ENCODE measurements at regions not wholly inside any gene's neighbourhood (a gene's known extent, or its start where the extent isn't known, plus 50 kb on each side); places are given as distances from the start of the nearest gene placed in this dataset.

DNA sequence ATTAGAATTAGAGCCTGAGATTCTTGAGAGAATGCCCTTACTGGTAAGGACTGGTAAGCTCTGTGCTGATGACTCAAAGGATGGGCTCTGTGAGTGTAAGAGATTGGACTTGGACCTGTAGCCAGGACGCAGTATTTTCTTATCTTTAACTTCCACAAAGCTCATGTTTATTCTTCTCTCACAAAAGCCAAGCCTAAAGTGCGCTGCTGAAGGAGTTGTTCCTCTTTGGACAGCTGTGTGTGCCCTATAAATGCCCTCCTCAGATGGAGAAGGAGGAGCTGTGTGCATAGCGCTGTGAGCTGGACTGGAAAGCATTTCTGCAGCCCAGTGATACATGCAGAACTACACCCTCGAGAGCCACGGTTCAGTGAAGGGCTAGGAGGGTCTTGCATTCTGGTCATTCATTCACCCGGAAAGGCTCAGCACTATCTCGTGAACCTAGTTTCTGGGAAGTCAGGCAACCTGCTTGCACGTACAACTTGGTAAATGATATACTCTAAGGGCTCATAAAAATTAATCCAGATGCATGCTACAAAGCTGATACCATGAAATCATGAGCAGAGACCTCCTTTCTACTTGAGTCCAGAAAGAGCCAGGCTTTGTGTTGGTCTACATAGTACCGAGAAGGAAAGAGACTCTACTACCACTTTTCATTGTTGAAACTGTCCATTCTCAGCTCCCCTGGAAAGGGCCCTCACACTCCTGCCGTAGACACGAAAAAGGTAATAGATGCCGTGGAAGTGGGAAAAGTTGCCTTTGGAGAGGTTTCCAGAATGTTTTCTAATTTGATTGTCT is 103.0 kb upstream of the TBL1XR1 start:
- no peak for DNase-seq (ENCODE audit: low read depth in 3 of 3)

DNA sequence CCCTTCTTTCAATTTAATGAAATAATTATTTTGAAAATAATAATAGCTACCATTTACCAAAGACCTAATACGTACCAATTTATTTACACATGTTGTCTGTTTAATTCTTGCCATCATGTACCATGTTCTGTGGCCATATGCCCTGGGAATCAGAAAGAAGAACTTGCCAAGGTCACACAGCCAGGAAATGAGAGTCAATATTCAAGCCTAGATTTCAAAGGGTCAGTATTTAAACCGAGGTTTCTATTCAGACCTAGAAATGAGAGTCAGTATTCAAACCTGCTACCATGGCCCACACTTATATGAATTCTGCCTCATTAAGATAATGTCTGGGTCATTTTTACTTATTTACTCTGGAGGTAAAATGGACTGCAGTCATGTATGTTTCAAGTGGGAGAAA is 103.6 kb upstream of the TBL1XR1 start:
- no peak for DNase-seq (ENCODE audit: low read depth in 3 of 3)

DNA sequence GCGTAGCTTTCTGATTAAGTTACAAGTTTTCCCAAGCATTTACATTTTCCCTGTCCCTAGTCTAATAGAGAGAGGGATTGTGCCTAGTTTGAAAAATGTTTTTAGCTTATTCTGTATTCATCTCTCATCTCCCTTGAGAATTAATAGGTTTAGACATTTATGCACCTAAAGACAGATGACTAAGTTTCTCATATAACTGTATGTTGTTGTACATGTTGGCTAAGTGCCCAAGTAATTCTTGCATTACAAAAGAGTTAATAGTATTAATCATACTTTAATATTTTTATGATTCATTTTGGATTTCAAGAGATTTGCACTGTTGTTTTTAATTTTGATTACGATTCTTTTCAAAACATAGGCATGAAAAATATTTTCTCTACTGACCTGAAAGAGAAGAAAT is 109.0 kb upstream of the TBL1XR1 start:
- DNase-seq (ENCODE audit: low read depth in 3 of 3) = no peak

DNA sequence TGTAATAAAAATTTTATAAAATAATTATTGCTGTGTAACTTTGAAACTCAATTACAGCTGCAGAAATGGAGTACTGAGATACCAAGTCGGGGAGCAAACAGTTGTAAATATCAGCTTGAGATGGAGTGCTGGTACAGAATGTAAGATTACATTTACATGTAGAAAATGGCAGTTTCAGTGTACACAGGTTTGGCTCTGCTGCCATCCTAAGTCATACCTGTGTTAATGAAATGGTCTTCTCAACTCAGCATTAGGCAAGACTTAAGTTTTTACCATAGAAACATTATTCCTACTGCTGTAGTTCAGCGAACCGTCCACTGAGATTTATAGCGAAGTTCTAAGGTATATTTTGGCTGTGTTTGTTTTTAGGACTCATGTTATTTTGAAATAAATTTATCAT is 110.1 kb upstream of the TBL1XR1 start:
- no peak for DNase-seq (ENCODE audit: low read depth in 3 of 3)

DNA sequence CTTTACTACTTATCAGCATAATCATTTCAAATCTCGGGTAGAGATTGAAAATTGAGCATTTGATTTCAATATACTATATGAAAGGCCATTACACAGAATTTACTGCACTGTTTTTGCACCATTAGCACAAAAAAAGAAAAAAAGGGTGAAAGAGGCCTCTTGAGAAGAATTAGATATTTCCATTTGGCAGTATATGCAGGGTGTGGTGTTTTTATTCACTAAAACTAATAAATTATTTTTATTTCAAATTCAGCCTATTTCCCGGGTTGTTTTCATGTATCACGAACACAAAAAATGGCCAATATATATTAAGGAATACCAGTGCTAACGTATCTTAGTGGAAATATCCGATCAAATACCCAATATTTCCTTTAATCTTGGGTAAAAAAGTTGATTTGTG is 110.5 kb upstream of the TBL1XR1 start:
- DNase-seq (ENCODE audit: low read depth in 3 of 3) = no peak

DNA sequence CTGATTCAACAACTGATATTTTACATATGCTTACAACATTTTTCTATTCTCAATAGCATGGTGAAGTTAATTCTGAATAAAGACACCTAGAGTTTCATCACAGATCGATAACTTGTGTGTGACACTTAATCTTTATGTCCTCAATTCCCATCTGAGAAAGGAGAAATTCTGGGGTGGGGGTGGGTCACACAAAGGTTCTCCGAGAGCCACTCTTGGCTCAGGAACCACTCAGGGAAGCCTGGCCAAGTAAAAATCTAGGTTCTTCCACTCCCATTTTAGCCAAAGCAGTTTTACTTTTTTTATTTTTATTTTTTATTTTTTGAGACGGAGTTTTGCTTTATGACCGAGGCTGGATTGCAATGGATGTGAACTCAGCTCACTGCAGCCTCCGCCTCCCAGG is 111.0 kb upstream of the TBL1XR1 start:
- no peak for DNase-seq (ENCODE audit: low read depth in 3 of 3)

DNA sequence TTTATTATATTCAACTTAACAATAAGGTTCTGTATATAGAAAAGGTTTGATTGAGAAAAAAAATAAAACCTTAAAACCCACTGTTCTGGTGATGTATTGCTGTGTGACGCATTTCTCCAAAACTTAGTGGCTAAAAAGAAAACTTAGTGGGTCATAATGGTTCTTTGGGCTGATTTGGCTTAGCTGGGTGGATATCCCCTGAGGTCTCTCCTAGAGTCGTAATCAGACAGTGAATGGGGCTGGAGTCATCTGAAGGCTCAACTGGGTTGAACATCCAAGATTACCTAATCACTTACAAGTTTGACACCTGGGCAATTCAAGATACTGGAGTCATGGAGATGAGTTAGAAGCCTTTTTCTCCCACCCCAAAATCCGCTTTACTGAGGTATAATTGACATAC is 111.6 kb upstream of the TBL1XR1 start:
- no peak for DNase-seq (ENCODE audit: low read depth in 3 of 3)

DNA sequence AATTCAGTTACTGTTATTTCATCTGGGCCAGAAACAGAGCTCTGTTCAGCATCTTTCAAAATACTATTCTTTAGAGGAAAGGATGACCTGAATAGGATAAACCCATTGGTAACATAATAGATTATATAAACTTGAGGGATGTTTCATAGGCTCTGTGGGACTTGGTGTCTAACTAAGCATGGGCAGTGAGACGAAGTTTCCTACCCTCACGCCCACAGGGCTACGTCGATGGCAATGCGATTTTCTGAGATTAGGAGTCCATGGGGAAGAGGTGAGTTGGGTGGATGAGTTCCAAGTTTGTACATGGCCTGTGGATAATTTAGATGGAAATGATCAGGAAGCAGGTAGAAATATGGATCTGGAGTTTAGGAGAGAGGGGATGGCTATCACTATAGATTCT is 115.2 kb upstream of the TBL1XR1 start:
- no peak for DNase-seq (ENCODE audit: low read depth in 3 of 3)

DNA sequence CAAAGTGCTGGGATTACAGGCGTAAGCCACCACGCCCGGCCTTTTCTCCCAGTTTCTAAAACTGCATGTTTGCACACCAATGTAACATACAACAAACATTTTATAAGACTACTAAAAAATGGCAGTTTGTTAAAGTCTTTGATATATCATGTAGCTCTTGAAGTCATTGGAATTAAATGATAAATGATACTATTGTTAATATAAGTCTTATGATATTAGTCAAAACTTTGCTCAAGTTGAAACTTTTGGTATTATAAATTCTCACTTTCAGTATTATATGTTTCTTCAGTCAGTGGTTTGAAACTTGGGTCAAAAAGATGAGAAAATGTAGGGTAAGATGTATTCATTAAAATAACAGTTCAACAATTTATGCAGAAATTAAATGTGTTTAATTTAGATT is 117.6 kb upstream of the TBL1XR1 start:
- no peak for DNase-seq (ENCODE audit: low read depth in 3 of 3)

DNA sequence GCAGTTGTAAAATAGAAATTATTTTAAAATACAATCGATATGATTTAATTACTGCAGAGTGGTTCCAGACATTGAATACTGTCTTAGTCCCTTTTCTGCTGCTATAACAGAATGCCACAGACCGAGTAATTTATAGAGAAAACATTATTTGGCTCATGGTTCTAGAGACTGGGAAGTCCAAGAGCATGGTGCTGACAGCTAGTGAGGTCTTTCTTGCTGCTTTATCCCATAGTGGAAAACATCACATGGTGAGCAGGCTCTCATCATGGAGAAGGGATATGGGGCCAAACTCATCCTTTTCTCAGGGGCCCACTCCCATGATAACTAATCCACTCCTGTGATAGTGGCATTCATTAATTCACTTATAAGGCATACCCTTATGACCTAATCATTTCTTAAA is 120.0 kb upstream of the TBL1XR1 start:
- no peak for DNase-seq (ENCODE audit: low read depth in 3 of 3)

DNA sequence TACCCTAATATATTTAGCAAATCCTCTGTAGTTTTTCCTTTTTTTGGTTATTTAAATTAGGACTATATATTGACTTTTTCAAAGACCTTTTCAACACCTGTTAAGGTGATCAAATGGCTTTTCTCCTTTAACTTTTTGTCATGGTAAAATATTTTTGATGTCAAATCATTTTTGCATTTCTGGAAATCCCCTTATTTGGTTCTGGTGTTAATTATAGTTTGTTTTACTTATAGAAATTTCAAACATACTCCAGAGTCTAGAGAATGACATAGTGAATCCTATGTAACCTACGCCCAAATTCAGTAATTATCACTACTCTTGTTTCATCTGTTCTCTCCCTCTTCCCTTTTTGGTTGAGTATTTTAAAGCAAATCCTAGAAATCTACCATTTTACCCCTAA is 121.3 kb upstream of the TBL1XR1 start:
- DNase-seq (ENCODE audit: low read depth in 3 of 3) = no peak

DNA sequence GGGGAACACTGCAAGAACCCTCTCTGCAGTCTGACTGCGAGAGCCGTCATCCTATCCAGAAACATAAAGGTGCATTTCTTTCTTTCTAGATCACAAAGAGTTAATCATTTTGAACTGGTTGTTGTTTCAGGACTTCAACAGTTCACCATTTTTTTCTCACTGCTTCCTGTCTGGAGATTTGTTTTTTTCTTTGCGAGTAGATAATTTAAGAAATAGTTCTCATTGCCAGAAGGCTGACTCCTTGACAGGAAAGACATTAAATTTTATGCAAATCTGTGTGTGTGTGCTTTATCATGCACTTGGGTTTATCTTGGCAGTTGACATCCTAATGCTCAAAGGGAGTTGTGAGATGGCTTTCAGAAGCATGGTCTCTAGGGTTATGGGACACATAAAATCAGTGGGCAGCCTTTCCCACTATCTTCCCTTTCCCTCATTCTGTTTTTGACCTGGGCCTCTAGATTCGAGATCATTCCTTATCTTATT is 123.5 kb upstream of the TBL1XR1 start:
- no peak for DNase-seq (ENCODE audit: low read depth in 3 of 3)

DNA sequence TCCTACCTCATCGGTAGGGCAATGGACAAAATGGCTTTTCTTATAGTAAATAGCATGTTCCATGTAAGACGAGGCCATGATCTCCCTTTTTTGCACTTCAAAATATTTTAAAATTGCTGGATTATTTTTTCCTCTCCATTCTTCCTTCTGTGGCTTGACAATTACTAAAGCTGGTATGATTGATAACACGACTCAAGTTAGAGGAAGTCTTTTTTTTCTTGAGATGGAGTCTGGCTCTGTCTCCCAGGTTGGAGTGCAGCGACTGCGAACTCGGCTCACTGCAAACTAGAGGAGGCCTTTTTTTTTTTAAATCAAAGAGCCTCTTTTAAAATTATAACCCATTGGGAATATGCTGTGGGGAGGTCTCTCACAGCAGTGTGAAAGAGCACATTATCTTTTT is 124.5 kb upstream of the TBL1XR1 start:
- no peak for DNase-seq (ENCODE audit: low read depth in 3 of 3)

DNA sequence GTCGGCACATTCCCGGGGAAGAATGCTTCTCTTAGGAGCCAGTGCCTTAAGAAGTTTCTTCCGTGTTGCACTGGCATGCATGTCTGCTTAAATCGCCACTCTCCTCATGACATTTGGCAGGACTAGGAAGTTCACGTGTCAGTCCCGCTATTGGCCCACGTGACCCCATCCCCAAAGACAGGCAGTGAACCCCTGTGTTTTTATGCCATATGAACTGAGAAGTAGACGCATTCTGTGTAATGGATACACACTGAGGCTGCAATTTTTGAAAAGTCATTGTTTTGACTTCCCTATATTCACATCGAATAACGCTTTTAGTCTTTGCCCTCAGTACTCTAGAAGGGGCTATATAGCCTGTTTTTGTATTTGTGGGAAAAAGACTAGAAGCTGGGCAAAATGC is 125.6 kb upstream of the TBL1XR1 start:
- DNase-seq (ENCODE audit: low read depth in 3 of 3) = no peak

DNA sequence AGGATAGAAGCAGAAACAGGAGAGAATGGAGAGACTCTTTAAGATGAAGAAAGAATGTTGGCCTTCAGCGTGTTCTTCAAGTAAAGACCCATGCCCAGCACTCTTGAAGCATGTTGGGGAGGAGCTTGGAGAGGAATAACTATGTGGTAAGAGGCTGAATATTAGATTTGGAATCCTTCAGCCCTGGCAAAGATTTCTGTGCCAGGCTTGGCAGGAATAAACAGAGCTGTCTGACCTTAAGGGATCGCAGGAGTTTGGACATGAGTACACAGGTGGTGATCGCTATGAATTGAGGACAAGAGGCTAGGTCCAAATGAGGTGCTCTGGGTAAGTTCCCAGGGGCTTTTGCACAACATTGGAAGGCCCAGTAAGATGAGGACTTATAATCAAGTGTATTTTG is 132.6 kb upstream of the TBL1XR1 start:
- no peak for DNase-seq (ENCODE audit: low read depth in 3 of 3)

DNA sequence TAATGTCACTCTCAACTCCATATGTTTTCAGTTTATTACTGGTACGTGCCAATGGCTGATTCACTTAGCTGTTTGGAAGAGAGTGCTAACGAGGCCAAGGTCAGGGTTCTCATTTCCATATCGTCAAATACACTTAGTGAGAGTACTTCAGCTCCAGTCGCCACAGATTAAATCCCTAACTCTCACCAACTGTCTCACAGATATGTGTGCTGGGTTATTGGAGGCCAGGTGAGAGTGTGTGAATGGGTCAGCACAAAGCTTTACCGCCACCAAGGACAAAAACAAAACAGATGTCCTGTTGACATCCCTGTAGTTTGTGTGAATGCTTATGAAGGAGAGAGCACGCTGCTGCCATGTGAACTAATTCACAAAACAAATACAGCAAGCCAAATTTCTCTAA is 133.5 kb upstream of the TBL1XR1 start:
- no peak for DNase-seq (ENCODE audit: low read depth in 3 of 3)

DNA sequence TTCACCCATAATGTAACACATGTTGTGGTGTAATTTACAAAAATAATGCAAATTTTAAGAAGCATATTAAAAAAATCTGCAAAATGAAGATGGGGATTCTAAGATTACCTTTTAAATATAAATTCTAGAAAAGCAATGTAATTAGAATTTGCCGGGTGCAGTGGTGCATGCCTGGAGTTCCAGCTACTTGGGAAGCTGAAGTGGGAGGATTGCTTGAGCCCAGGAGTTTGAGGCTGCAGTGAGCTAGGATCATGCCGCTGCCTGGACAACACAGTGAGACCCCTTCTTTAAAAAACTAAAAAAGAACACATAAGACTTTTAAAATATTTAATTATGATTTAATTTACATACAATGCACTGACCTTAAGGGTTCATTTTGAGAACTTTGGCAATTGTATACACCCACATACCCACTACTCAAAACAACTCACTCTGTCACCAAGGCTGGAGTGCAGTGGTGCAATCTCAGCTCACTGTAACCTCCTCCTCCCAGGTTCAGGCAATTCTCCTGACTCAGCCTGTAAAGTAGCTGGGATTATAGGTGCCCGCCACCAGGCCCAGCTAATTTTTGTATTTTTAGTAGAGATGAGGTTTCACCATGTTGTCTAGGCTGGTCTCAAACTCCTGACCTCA is 134.0 kb upstream of the TBL1XR1 start:
- DNase-seq (ENCODE audit: low read depth in 3 of 3) = no peak

DNA sequence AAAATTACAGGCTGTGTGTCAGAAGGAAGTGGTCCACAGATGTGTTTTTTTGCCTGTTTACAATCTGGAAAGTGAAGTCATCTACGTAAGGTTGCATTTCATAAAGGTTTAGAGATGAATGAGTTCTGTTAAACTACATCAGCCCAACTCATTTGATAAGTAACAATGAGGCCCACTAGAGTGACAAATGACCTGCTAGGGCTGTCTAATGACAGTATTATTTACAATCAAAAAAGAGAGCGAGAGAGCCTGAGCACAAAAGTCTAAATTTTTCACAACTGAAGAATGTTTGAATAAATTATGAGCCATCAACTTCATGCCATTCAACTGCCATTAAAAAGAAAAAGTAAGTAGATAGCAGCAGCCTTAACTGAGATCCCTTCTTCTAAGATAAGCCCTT is 135.7 kb upstream of the TBL1XR1 start:
- no peak for DNase-seq (ENCODE audit: low read depth in 3 of 3)

DNA sequence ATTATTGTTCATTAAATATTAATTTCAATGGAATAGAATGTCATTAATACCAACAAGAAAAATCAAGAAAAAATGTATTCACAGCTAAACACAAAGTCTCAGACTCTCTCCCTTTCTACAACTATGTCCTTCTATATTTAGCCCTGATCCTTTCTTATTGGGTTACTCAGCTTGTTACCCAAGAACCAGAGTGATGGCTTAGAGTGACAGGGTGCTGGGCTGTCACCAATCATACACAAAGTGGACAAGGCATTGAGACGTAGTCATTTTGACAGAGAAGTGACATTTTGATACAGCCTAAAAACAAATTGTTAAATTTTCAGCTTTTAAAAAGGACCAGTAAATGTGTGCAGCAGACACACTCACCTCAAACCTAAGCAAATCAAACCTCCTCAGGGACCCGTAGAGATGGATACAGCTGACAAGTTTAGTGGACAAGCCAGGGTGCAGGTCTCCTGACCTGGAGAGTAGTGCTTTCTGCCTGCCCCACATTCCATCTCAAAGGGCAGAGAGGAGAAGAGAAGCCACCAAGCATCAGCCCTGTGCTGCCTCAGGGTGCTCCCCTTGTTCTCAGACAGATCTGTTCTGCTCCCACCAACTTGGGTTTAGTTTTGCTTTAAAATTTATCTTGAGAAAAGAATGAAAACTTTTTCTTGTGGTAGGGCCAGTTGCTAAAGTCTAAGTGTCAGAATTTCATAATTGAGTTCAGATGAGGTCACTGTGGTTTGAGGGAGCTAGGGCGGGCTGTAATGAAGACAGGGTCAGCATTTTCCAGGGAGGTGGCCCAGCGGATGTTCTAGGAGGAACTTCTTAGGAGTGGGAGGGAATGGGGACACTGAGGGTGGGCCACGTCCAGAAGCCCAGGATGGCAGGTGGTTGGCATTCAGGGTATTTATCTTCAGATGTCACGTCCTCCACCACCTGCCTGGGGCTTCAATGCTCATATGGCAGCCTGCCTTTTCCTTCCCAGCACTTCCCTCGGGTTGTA is 136.5 kb upstream of the TBL1XR1 start:
- DNase-seq (ENCODE audit: low read depth in 3 of 3) = no peak

DNA sequence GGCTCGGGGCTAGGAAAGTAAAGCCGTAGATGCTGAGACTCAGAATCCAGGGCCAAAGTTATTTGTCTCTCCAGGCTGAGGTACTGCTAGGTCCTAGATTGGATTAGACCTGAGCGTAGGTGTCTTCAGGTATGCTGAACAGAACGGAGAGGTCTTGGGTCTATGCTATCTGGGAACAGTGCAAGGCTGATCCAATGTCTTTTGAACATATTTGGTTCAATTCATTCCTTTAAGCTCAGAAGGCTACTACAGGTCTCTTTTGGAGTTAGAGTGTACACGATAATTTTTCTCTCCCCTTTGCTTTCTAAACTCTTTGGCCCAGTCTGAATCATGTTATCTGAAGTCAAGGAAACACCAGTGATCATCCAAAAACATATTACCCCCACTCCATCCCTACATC is 137.5 kb upstream of the TBL1XR1 start:
- DNase-seq (ENCODE audit: low read depth in 3 of 3) = no peak

DNA sequence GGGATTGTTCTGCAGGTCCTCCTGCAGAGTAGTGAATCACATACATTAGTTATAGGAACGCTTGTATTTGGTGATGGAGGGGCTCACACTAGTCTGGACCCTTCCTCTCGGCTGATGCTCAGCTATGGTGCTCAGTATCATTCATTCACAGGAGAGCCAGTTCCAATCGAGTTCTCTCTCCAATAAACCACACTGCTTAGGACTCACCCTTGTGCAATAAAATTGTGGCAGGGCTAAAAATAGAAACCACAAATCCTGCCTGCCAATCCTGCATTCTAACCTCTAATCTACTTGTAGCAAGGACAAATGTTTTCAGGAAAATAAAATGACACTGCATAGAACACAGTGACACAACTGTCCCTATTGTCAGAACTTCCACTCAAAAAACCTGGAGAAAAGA is 138.4 kb upstream of the TBL1XR1 start:
- no peak for DNase-seq (ENCODE audit: low read depth in 3 of 3)

DNA sequence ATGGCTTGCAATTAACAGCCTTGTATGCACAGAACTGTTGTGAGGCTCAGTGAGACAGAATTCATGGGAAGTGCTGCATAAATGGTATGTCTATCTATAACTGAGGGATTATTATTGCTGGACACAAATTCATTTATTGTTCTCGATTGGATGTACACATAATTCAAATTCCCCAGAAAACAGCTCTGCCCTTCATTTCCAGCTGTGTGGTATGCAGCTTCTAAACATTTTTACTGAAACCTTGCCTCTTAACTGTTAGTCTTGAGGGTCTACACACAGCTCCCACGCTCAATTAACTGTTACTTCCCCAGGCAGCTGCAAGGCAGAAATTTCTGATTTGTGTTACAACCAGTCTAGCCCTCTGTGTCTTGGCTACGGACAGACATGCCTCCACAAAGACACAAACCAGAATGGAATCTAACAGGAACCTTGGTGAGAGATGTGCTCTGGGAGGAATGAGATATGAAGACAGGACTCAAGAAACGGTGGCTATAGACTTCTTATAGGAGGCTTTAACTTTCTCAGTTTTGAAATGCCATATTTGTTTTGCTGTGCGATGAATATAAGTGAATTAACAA is 139.7 kb upstream of the TBL1XR1 start:
- DNase-seq (ENCODE audit: low read depth in 3 of 3) = no peak
